T-helper 2 cell (primary cell): ENCODE measurements at regions not wholly inside any gene's neighbourhood (a gene's known extent, or its start where the extent isn't known, plus 50 kb on each side); places are given as distances from the start of the nearest gene placed in this dataset.
A peak's percentile ranks its signal among the peaks of the same experiment; 100 is the strongest.
"Not testable (repeated sequence)": the region's sequence is repeated elsewhere in the genome, so short reads cannot be mapped to it uniquely, and the experiment has no call there.

Experiments used
- DNase-seq, 5 experiments: peaks; one replicate each; pipeline versions ENCODE4 v3.0.0 to v3.0.0-alpha.2; 2012 to 2022

- DNase-seq, result no peak
Measured at GRCh38 chr10:7056216-7056615, 354.6 kb downstream of the SFMBT2 start.

GRCh38 chr10:7054915-7055314, 355.9 kb downstream of the SFMBT2 start:
- peak in 1 of 5 experiments; percentile 29 for DNase-seq

DNA sequence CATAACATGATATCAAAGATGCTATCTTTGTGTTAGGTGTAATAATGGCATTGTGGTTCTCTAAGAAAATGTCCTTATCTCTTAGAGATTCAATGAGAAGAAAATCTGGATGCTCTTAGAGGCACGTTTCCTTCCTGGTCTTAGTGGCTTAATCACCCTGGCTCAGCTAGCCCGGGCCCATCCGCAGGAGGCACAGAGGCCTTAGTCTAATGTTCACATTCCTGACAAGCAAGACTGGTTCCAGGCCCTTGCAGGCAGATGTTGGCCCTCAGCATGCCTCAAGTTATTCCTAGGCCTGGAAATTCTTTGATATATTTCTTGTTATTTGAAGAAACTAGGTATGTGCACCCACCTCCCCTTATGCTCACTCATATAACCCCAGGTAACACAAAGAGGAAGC, 357.6 kb downstream of the SFMBT2 start:
- no peak for DNase-seq

DNA sequence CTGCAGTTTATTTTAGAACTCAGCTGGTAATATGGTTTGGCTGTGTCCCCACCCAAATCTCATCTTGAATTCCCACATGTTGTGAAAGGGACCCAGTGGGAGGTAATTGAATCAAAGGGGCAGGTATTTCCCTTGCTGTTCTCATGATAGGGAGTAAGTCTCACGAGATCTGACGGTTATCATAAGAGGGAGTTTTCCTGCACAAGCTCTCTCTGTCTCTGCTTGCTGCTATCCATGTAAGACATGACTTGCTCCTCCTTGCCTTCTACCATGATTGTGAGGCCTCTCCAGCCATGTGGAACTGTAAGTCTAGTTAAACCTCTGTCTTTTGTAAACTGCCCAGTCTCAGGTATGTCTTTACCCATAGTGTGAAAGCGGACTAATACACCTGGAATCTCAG, 360.8 kb downstream of the SFMBT2 start:
- not testable (repeated sequence) for DNase-seq

DNA sequence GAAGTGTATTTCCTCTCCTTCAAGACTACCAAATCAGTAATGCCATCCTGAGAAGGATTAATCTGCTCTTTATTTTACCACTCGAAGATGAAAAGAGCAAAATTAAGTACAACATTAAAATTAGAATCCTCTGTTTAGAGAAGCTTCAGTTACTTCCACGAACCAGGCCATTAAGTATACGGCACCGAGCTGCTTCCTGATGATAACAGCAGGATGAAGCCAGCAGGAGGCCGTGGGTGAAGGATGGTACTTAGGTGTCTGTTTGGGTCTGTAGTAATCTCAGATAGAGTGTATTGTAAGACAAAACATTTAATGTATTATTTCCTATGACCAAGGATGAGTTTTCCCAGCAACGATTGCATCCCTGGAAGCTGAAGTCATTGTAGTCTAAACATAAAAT, 362.8 kb downstream of the SFMBT2 start:
- DNase-seq, result no peak

DNA sequence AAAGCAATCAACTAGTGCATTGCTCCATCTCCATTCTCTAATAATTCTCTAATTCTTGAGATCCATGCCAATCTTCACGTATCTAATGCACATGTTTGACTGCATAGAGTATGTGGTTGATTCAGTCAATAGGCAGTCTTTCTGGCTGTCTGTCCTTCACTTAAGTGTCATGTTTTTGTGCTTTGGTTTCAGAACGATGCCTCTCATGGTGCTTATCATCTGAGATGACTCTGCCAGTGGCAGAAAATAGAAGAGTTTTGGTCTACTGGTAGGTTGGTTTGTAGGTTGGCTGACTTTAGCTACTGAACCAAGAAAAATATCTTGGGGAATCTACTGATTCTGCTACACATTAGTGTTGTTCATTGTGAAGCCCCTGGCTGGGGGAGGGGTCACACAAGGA, 364.2 kb downstream of the SFMBT2 start:
- peak in 1 of 5 experiments; percentile 77 for DNase-seq

DNA sequence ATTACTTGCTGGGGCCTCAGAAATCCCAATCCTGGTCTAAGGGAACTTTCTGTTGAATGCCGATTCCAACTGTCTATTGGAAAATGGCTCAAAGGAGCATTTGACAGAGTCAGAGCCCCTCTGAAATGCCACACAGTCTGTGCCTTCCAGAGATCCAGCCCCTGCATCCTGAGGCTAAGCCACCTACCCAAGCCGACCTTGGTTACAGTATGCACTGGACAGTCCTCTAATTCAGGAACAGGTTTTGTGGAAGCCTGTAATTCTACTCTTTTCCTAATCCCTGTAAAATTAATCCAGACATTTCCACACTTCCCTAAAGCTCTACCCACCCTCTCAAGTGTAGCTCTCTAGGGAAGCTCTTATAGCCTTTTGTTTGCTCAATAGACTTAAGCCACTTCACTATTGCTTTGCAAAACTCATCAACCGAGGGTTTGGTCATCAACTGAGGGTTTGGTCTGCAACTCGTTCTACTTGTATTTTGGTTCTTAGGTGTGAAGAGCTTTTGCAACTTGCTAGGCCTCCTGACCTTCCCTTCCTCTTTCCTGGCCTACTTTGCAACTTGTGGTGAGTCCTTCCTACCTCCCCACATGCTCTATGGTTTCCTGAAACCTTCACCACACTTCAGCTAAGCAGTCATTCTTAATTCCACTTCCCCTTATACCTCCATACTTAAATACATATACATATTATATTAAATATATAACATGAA, 364.8 kb downstream of the SFMBT2 start:
- DNase-seq, result peak in 2 of 5 experiments; percentile 80 to 92

- no peak for DNase-seq
Measured at GRCh38 chr10:7043055-7043653, 367.7 kb downstream of the SFMBT2 start.

- no peak for DNase-seq
Measured at GRCh38 chr10:7042419-7043054, 368.3 kb downstream of the SFMBT2 start.

DNA sequence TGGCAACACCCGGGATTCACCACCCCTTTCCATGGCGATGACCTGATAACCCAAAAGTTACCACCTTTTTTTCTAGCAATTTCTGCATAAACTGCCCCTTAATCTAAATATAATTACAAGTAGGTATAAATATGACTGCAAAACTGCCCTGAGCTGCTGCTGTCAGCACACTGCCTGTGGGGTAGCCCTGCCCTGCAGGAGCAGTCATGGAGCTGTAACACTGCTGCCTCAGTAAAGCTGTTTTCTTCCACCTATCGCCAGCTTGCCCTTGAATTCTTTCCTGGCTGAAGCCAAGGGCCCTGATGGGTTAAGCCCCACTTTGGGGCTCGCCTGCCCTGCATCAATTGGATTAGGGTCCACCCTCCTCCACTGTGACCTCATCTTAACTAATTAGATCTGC, 368.8 kb downstream of the SFMBT2 start:
- no peak for DNase-seq

GRCh38 chr10:7040681-7041080, 370.2 kb downstream of the SFMBT2 start:
- DNase-seq, result no peak

GRCh38 chr10:7039859-7040258, 371.0 kb downstream of the SFMBT2 start:
- DNase-seq, result no peak

GRCh38 chr10:7038416-7038815, 372.4 kb downstream of the SFMBT2 start:
- no peak for DNase-seq

DNA sequence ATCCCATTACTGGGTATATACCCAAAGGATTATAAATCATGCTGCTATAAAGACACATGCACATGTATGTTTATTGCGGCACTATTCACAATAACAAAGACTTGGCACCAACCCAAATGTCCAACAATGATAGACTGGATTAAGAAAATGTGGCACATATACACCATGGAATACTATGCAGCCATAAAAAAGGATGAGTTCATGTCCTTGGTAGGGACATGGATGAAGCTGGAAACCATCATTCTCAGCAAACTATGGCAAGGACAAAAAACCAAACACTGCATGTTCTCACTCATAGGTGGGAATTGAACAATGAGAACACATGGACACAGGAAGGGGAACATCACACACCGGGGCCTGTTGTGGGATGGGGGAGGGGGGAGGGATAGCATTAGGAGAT, 373.4 kb downstream of the SFMBT2 start:
- not testable (repeated sequence) for DNase-seq

- DNase-seq, result no peak
Measured at GRCh38 chr10:7036951-7037350, 373.9 kb downstream of the SFMBT2 start.

DNA sequence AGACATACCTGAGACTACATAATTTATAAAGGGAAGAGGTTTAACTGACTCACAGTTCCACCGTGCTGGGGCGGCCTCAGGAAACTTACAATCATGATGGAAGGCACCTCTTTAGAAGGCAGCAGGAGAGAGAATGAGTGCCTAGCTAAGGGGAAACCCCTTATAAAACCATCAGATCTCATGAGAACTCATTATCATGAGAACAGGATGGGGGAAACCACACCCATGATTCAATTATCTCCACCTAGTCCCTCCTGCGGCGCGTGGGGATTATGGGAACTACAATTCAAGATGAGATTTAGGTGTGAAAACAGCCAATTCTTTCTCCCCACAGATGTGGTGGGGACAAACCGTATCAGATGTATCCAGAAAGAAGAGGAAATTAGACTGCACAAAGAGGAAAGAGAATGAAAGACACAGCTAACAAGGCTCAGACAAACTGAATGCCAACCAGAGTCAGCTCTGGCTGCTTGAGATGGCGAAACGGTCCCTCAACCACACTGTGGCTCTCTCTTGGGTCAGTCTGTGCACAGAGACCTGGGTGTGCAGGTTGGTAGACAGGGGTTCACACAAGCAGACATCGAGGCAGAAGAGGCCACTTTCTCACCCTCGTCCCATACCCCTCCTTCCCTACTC, 375.6 kb downstream of the SFMBT2 start:
- peak in 3 of 5 experiments; percentile 10 to 65 (median 56) for DNase-seq

GRCh38 chr10:7033031-7033430, 377.8 kb downstream of the SFMBT2 start:
- DNase-seq, result no peak

DNA sequence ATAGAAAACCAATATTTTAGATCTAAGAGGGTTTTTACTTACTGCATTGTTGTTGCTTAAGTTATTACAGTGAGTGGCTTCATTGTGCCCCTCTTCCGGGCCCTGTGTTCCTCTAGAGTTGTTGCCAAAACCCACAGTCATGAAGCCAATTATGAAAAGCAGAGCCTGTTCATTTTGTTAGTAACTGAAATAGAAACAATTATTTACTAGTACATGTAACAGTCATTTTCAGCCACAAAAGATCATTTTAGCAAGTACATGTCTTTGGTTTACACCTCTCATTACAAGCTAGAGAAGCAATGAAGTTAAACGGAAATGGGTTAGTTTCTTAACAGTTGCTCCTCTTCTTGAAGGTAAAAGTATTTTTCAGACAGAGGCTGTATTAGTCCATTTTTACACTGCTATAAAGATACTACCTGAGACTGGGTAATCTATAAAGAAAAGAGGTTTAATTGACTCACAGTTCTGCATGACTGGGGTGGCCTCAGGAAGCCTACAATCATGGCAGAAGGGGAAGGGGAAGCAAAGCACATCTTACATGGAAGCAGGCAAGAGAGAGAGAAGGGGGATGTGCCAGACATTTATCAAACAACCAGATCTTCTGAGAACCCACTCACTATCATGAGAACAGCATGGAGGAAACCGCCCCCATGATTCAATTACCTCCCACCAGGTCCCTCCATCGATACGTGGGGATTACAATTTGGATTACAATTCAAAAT, 380.5 kb downstream of the SFMBT2 start:
- peak in 1 of 5 experiments; percentile 49 for DNase-seq

- DNase-seq, result no peak
Measured at GRCh38 chr10:7029672-7030071, 381.2 kb downstream of the SFMBT2 start.

- no peak for DNase-seq
Measured at GRCh38 chr10:7028809-7029166, 382.0 kb downstream of the SFMBT2 start.

GRCh38 chr10:7027913-7028808, 382.7 kb downstream of the SFMBT2 start:
- no peak for DNase-seq
